HCT116 (cell line): ENCODE measurements at regions not wholly inside any gene's neighbourhood (a gene's known extent, or its start where the extent isn't known, plus 50 kb on each side); places are given as distances from the start of the nearest gene placed in this dataset.
"Not testable (repeated sequence)": the region's sequence is repeated elsewhere in the genome, so short reads cannot be mapped to it uniquely, and the experiment has no call there.

Experiments
- CTCF ChIP-seq, 3 experiments: fragments of 200-600 bp in 1 of 3; sonication (generic) in 1 of 3; IDR thresholded peaks in 2 of 3; conservative IDR thresholded peaks in 1 of 3; 2 replicates each; pipeline ENCODE4 v1.5.1; 2012 to 2017; ENCODE audit warnings: low read depth in 2 of 3, low read length in 2 of 3, antibody characterized with exemption in 1 of 3, borderline replicate concordance in 1 of 3, control low read depth in 1 of 3, mild to moderate bottlenecking in 1 of 3, mixed read lengths in 1 of 3, mixed run types in 1 of 3, moderate library complexity in 1 of 3; ENCODE audit not compliant: insufficient read depth in 1 of 3
- EZH2 ChIP-seq: fragments of 200-600 bp; sonication (generic); IDR thresholded peaks from 2 replicates; pipeline ENCODE4 v1.6.1; 2017; ENCODE audit warnings: antibody characterized with exemption, mixed run types
- EZH2phosphoT487 ChIP-seq: fragments of 200-600 bp; IDR thresholded peaks from 2 replicates; pipeline ENCODE4 v1.6.1; 2018; ENCODE audit warnings: antibody characterized with exemption, borderline replicate concordance
- JUND ChIP-seq: IDR thresholded peaks from 2 replicates; pipeline ENCODE4 v1.6.1; 2012
- MAX ChIP-seq: IDR thresholded peaks from 2 replicates; pipeline ENCODE4 v1.6.1; 2012
- POLR2A ChIP-seq: IDR thresholded peaks from 2 replicates; pipeline ENCODE4 v1.7.0; 2011; ENCODE audit warnings: borderline replicate concordance; ENCODE audit not compliant: insufficient read depth, insufficient read length; ENCODE audit errors: extremely low read depth
- POLR2AphosphoS5 ChIP-seq: IDR thresholded peaks from 2 replicates; pipeline ENCODE4 v1.6.1; 2011; ENCODE audit warnings: mild to moderate bottlenecking, low read depth, low read length, moderate library complexity
- RAD21 ChIP-seq: IDR thresholded peaks from 2 replicates; pipeline ENCODE4 v1.6.1; 2012; ENCODE audit warnings: low read depth, mild to moderate bottlenecking
- REST ChIP-seq: IDR thresholded peaks from 2 replicates; pipeline ENCODE4 v1.6.1; 2012; ENCODE audit warnings: low read depth
- SIN3A ChIP-seq: IDR thresholded peaks from 2 replicates; pipeline ENCODE4 v1.6.1; 2012; ENCODE audit warnings: low read depth
- SP1 ChIP-seq: IDR thresholded peaks from 2 replicates; pipeline ENCODE4 v1.6.1; 2012; ENCODE audit warnings: low read depth

GRCh38 chr4:128644693-128645654 is 164.5 kb upstream of the JADE1 start:
- not testable (repeated sequence) for TF ChIP-seq CTCF (IDR thresholded peaks at IDR 0.05 in 2 of 3, conservative IDR thresholded peaks at IDR 0.05 in 1 of 3; ENCODE audit: borderline replicate concordance in 1 of 3, insufficient read depth in 1 of 3, low read depth in 2 of 3, low read length in 2 of 3); SIN3A; JUND; POLR2A; POLR2AphosphoS5; RAD21; MAX; EZH2phosphoT487; REST; EZH2; SP1
